ENCODE measurements at regions not wholly inside any gene's neighbourhood (a gene's known extent, or its start where the extent isn't known, plus 50 kb on each side); places are given as distances from the start of the nearest gene placed in this dataset.
"Not testable (repeated sequence)": the region's sequence is repeated elsewhere in the genome, so short reads cannot be mapped to it uniquely, and the experiment has no call there.

DNA sequence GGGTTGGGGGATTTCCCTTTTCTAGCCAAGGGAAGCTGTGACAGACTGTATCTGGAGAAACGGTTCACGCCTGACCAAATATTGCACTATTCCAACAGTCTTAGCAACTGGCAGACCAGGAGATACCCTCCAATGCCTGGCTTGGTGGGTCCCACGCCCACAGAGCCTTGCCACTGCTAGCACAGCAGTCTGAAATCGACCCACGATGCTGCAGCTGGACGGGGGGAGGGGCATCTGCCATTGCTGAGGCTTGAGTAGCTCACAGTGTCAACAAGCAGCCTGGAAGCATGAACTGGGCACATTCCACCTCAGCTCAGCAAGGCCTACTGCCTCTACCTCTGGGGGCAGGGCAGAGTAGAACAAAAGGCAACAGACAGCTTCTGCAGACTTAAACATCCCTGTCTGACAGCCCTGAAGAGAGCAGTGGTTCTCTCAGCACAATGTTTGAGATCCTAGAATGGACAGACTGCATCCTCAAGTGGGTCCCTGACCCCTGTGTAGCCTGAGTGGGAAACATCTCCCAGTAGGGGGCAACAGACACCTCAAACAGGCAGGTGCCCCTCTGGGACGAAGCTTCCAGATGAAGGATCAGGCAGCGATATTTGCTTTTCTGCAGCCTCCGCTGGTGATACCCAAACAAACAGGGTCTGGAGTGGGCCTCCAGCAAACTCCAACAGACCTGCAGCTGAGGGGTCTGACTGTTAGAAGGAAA lies 89.9 kb upstream of the ECI2 start:
- DNase-seq (ENCODE audit: low spot score) (no peak), ATAC-seq (no peak)

DNA sequence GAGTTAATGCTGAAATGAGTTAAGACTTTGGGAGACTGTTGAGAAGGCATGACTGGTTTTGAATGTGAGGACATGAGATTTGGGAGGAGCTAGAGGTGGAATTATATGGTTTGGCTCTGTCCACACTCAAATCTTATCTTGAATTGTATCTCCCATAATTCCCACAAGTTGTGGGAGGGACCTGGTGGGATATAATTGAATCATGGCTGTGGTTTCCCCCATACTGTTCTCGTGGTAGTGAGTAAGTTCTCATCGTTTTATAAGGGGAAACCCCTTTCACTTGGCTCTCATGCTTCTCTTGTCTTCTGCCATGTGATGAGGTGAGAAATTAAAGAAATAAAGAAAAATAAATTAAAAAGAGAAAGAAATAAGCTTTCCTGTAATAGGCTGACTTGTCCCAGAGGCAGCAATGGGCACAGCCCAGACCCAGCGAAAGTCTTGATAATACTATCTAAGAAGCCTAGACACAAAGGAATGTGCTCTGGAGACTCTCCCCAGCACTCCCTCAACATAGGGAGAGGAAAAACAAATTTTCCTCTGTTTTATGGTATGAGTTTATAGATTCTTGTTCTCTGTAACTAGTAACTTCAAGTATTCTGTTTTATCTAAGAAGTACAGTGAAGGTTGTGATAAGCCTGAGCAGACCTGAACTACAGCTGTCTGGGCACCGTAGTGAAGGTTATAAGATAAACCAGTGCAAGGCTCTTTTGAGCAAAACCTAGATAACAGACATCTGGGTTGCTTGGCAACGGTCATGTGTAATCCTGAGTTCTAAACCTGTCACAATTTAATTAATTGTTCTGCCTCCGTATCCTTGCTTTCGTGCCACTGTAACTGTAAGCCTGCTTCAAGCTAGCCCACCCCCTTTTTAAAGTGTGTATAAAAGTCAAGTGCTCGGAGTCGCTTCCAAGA lies 88.9 kb upstream of the ECI2 start:
- DNase-seq (ENCODE audit: low spot score) = no peak
- no peak for ATAC-seq

DNA sequence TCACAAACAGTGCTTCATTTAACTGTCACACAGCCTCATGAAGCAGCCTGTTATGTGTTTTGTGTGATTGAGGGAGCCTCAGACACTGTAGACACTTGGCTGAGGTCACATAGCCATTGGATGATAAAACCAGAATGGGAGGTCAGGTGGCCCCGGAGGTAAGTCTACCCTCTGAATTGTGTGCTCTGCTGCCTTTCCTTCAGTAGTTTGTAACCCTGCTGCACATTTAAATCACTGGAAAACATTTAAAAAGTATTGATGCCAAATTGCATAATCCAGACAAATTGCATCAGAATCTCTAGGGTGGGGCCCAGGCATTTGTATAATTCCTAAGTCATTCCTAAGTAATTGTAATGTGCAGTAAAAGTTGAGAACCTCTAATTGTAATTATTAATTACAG lies 85.2 kb upstream of the ECI2 start:
- ATAC-seq = peak; percentile 56

DNA sequence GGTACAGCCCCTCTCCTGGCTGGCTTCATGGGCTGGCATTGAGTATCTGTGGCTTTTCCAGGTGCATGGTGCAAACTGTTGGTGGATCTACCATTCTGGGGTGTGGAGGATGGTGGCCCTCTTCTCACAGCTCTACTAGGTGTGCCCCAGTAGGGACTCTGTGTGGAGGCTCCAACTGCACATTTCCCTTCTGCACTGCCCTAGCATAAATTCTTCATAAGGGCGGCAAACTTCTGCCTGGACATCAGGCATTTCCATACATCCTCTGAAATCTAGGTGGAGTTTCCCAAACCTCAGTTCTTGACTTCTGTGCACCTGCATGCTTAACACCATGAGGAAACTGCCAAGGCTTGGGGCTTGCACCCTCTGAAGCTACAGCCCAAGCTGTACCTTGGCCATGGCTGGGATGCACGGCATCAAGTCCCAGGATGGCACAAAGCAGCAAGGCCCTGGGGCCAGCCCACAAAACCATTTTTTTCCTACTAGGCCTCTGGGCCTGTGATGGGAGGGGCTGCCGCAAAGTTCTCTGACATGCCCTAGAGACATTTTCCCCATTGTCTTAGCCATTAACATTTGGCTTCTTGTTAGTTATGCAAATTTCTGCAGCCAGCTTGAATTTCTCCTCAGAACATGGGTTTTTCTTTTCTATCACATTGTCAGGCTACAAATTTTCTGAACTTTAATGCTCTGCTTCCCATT lies 83.4 kb upstream of the ECI2 start:
- not testable (repeated sequence) for DNase-seq (ENCODE audit: low spot score); ATAC-seq

More for the DNA sequence above, 85.2 kb upstream of the ECI2 start:
- DNase-seq (ENCODE audit: low spot score) = no peak

DNA sequence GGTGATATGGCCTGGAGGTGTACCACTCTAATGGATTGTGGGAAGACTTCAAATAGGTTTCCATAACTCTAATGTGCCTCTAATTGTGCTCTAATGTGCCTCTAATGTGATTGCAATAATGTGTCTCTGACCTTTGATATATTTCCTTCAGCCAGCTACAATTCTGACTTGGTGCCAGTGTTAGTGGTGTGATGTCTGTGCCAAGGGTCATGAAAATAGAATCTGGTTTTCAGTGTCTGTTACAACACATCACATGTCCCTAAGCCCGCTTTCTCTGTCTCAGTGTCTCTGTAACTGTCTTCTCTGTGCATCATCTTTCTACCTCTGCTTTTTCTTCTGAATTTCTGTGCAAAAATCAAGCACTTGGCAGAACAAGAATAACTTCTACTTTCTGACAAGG lies 77.2 kb upstream of the ECI2 start:
- DNase-seq (ENCODE audit: low spot score) = peak; percentile 68
- ATAC-seq = peak; percentile 92

DNA sequence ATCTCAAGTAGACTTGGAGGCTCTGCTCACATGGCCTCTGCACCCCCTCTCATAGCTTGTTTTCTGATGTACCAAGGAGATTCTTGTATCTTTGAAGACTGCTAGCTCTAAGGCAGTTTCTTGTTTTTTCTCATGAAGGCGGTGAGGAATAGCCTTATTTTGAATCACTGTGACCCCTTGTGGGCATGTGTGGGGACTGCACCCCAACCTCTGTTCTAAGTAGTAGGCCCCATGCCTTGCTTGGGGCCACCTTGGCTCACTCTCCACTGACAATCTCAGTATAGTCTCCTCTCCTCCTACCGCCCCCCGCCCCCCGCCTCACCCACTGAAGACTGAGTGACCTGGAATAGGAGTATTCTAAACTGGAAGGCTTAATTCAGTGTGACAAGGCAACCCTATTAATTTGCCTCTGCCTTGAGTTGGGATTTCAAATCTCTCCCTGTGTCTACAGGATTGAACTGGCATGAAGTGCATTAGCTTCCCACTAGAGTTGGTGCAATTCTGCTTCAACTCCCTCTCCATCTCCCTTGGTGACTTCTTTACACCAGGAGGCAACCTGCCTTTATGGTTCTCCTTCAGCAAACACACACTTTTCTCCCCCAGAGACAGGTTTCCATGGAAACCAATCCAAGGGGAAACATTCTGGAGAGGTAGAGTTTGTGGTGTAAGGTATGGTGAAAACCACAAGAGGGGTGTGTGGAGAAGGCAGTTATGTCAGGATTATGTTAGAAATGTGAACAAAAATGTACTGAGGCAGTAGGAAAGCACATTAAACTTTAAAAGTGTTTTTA lies 75.4 kb upstream of the ECI2 start:
- ATAC-seq (peak; percentile 87), DNase-seq (ENCODE audit: low spot score) (peak; percentile 53)

DNA sequence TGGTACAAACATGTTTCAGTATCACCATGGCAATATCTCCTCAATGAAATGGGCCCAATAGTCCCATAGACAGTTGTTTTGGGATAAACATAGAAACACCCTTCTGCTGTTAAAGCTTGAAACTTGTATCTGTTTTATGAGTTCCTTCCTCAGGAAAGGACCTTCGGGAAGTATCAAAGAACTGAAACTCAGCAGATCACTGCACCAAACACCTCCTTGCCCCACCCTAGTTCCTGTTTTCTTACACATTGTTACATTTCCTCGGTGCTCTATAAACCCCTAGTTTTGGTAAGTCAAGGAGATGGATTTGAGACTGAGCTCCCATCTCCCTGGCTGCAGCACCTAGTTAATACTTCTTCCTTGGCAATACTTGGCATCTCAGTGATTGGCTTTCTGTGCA lies 73.8 kb upstream of the ECI2 start:
- ATAC-seq (no peak), DNase-seq (ENCODE audit: low spot score) (no peak)

DNA sequence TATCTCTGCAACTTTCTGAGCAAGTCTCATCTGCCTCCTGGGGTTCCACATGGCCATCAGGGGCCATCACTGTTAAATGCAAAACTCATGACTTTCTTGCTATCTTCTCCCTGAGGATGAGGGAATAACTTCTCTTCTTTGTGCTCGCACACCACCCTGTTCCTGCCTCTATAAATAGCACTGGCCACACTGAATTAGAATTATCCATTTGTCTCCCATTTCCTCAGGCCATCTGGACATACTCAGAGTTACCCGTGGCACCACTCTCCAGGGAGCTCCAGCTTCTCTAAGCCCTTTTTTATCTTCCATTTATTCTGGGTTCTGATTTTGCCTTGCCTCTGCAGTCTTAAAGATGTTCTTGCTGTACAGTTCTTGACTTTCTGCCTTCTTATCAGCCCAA lies 72.8 kb upstream of the ECI2 start:
- no peak for ATAC-seq
- DNase-seq (ENCODE audit: low spot score) = no peak

DNA sequence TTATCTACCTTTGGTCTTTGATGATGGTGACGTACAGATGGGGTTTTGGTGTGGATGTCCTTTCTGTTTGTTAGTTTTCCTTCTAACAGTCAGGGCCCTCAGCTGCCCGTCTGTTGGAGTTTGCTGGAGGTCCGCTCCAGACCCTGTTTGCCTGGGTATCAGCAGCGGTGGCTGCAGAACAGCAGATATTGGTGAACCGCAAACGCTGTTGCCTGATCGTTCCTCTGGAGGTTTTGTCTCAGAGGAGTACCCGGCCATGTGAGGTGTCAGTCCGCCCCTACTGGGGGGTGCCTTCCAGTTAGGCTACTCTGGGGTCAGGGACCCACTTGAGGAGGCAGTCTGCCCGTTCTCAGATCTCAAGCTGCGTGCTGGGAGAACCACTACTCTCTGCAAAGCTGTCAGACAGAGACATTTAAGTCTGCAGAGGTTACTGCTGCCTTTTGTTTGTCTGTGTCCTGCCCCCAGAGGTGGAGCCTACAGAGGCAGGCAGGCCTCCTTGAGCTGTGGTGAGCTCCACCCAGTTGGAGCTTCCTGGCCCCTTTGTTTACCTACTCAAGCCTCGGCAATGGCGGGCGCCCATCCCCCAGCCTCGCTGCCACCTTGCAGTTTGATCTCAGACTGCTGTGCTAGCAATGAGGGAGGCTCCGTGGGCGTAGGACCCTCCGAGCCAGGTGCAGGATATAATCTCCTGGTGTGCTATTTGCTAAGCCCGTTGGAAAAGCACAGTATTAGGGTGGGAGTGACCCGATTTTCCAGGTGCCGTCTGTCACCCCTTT lies 68.5 kb upstream of the ECI2 start:
- not testable (repeated sequence) for ATAC-seq; DNase-seq (ENCODE audit: low spot score)

DNA sequence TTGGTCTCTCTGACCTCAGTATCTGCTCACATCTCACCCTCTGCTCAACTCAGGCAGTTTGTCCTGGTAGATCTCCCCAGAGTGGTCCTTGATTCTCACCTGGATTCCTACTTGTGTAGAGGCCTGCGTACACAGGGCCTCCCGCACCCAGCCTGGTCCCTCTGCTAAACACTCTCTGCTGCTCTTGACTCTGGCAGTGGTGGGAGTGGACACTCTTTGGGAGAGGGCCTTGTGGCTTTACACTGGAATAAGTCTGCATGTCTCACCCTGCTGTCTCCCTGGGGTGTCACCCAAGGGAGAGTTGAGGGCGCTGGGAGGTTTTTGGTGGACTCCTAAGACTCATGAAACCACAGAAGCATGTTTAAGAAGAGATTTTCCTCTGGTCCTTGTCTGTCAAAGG lies 57.3 kb upstream of the ECI2 start:
- DNase-seq (ENCODE audit: low spot score) (no peak), ATAC-seq (no peak)

DNA sequence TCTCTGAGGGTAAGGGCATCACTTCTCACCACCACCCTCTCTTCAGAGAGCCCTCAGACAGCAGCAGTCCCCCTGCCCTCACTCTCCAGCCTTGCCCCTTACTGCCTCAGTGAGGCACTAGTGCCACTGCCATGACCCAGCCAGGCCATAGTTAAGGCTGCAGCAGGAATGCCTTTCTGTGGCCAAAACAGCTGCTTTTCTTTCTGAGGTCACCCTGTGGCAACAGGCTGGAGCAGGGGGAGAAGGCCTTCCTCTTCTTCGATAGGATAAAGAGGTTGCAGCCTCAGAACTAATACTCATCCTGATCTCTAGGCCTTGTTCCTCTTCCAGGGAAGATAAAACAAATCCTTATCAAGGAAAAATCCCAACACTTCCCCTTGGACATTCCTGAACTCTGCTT lies 56.8 kb upstream of the ECI2 start:
- ATAC-seq = no peak
- DNase-seq (ENCODE audit: low spot score) = no peak

DNA sequence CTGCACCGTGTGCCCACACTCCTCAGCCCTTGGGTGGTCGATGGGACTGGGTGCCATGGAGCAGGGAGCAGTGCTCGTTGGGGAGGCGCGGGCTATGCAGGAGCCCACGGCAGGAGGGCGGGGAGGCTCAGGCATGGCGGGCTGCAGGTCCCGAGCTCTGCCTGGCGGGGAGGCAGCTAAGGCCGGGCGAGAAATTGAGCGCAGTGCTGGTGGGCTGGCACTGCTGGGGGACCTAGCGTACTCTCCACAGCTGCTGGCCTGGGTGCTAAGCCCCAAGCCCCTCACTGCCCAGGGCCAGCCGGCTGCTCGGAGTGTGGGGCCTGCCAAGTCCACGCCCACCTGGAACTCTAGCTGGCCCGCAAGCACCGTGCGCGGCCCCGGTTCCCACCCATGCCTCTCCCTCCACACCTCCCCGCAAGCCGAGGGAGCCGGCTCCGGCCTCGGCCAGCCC lies 55.9 kb upstream of the ECI2 start:
- DNase-seq (ENCODE audit: low spot score) = no peak

DNA sequence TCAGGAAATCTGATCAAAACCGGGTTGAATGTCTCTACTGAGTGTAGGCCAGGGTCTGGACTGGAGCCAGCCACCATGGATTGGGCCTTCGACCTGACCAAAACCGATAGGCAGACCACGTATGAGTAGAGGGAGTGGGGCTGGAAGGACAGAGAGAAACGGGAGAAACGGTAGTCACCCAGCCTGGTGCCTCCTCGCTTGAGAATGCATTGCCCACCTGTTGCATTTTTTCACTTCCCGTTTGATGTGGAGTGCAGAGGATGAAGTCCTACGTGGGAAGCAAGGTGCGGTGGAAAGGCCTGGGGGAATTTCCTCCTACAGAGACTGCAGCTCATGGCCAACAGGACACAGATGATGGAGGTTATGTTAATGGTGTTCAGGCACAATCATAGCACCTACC lies 53.9 kb upstream of the ECI2 start:
- ATAC-seq (no peak), DNase-seq (ENCODE audit: low spot score) (no peak)

More for the DNA sequence above, 55.9 kb upstream of the ECI2 start:
- no peak for ATAC-seq

DNA sequence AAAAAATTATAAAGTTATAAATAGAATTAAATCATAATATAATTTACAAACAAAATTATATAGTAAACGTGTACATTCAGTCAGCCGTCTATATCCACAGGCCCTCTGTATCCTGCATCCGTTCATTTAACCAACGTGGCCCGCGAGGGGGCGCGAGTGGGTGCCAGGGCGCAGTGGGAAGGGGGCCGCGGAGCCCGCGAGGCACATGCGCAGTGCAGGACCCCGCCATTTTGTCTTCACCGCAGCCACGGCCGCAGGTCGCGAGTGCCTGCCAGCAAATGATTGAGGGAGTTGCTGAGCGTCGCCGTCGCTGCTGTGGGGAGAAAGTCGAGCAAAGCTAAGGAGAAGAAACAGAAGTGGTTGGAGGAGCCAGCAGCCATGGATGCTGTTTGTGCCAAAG lies 53.4 kb upstream of the ECI2 start:
- ATAC-seq (no peak), DNase-seq (ENCODE audit: low spot score) (no peak)

DNA sequence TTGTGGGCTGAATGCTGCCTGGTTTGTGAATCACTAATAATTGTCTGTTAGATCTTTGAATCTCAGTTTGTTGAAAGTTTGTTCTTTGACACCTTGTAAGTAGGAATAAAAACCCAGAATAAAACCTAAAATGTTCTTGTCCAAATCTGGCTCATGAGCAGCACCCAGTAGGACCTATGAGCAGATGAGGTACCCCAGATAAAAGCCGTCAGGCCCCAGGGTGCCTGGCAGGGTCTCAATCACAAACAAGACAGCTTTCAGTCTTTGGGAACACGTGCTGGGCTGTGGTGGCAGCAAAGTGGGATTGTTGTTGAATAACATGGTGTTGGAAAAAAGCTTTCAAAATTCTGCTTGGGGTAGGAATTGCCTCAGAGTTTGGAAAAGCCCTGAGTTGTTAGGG lies 52.1 kb upstream of the ECI2 start:
- ATAC-seq = no peak

DNA sequence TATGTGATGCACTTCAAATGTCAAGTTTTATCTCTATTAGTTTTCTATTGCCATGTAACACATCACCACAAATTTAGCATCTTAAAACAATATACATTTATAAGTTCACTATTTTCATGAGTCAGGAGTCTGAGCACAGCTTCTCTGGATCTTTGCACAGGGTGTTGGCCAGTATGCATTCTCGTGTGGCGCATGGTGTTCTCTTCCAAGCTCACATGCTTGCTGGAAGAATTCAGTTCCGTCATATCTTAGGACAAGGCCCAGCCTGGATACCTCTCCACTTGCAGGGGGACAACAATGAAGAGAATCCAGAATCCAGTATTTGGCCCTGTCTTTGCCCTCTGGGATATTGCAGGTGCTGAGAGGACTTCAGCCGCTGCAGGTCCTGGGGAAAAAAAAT lies 51.0 kb upstream of the ECI2 start:
- ATAC-seq (no peak), DNase-seq (ENCODE audit: low spot score) (no peak)

More for the DNA sequence above, 52.1 kb upstream of the ECI2 start:
- no peak for DNase-seq (ENCODE audit: low spot score)

DNA sequence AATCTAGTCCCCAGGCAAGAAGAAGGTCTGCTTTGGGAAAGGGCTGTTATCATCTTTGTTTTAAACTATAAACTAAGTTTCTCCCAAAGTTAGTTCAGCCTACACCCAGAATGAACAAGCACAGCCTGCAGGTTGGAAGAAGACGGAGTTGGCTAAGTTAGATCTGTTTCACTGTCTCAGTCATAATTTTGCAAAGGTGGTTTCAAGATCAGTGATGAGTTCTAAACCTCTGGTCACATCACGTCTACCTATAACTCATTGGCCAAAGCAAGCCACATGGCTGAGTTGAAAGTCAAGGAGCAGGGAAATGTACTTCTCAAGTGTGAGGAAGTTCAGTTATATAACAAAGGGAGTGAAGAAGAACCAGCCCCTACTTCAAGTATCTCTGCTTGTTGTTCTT lies 50.5 kb upstream of the ECI2 start:
- no peak for DNase-seq (ENCODE audit: low spot score)

DNA sequence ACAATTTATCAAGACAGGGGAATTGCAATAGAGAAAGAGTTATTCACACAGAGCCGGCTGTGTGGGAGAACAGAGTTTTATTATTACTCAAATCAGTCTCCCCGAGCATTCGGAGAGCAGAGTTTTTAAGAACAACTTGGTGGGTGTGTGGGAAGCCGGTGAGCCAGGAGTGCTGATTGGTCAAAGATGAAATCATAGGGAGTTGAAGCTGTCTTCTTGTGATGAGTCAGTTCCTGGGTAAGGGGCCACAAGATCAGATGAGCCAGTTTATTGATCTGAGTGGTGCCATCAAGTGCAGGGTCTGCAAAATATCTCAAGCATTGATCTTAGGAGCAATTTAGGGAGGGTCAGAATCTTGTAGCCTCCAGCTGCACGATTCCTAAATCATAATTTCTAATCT lies 50.0 kb upstream of the ECI2 start:
- no peak for ATAC-seq
- DNase-seq (ENCODE audit: low spot score) = no peak

More for the DNA sequence above, 50.5 kb upstream of the ECI2 start:
- no peak for ATAC-seq
